Fibroblast of peridontal ligament (primary cell): ENCODE measurements at regions not wholly inside any gene's neighbourhood (a gene's known extent, or its start where the extent isn't known, plus 50 kb on each side); places are given as distances from the start of the nearest gene placed in this dataset.

ENCODE experiments used
- DNase-seq: peaks from one replicate; pipeline ENCODE4 v3.0.0-alpha.2; 2010; ENCODE audit errors: extremely low read depth

DNA sequence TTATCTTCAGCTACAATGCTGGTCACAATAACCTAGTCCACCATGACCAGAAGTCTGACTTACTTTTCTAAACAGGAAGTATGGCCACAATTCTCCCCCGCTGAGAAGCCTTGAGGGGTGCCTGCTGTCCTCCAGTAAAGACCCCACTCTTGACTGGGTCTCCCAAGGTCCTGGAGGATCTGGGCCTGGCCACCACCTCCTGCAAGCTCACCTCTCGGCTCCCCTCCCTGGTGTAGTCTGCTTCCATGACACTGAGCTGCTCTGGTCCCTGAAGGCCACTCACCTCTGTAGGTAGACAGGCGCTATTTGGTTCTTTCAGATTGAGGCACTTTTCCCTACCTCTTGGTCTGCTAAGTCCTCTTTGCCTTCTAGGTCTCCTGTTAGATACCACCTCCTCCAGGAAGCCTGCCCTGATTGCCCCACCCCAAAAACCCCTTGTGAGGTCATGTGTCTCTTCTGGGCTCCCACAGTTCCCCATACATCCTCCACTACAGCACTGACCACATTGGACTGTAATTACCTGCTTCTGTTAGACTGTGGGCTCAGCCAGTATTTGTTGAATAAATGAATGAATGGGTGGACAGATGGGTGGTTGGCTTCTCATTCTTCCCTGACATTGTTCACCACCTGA is 62.6 kb upstream of the IER5L start:
- DNase-seq = no peak

DNA sequence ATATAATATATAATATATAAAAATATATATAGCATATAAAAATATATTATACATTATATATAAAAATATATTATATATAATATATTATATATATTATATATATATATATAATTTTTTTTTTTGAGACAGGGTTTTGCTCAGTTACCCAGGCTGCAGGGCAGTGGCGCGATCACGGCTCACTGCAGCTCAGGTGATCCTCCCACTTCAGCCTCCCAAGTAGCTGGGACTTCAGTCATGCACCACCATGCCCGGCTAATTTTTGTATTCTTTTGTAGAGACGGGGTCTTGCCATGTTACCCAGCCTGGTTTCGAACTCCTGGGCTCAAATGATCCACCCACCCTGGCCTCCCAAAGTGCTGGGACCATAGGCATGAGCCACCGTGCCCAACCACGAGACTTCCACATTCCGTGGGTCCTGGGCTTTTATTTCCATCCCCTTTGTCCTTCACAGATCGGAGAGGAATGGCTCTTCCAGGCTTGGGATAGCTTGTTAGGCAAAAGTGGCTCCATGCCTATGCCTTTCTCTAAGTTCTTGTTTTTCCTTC is 62.0 kb upstream of the IER5L start:
- no peak for DNase-seq

DNA sequence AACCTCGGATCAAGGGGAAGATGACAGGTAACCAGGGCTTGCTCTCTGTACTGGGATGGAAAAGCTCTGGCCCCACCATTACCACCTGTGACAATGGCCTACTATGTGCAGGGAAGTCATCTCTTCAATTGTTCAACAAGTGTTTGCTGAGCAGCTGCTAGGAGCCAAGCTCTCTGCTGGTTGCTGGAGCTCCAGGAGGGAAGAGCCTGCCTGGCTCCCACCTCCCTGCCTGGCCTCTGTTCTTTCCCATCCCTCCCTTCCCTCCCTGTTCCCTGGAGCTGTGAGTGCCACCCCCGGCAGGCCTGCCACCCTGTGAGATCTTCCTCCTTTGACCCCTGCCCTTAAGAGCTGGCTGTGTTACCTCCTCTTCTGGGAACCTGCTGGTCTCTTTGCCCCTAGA is 59.7 kb upstream of the IER5L start:
- DNase-seq = no peak

DNA sequence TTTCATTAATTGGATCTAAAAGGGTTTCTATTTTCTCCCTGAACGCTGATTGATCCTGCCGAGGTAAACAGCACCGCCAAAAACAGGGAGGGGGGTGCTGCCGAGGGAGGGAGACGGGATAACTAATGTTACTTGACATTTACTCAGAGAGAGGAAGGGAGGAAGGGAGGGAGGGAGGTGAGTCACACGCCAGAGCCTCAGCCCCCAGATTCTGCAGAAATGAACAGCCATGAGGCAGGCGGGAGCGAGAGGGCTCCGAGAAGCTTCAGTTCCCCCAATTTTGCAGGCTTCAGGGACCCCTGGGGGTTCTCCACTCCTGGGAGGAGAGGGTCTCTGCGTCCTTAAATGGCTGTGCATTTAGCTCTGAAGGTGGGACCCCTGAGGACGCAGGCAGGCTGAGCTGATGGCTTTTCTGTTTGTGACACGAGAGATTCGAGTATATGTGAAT is 59.1 kb upstream of the IER5L start:
- DNase-seq = peak; percentile 56

DNA sequence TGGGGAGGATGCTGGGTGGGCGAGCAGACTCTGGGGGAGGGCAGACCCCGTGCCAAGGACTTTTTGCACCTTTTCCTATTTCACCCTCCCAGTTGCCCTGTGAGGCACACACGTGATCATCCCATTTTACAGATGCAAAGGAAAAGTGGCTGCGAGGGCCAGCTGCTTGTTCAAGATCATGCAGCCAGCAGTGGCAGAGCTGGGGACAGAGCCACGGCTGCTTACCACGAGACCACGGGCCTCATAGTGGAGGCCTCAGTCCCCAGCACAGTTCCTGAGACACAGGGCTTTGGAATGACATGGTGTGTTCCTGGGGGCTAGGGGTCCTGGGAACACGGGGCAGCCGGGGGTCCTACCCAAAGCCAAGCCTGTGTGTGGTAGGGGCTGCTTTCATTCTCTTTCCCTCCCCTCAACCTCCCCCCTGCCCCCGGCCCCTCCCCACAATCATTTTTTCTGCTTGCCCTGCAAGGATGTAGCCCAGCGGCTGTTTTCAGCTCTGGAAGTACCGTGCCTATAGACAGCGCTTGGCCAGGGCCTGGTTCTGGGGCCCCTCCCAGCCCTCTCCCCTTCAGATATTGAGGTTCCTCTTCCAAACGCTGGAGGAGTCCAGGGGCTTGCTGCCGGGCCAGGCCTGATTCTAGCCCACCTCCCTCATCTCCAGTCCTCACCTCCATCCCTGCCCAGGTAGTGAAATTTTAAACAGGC is 58.5 kb upstream of the IER5L start:
- DNase-seq = no peak

DNA sequence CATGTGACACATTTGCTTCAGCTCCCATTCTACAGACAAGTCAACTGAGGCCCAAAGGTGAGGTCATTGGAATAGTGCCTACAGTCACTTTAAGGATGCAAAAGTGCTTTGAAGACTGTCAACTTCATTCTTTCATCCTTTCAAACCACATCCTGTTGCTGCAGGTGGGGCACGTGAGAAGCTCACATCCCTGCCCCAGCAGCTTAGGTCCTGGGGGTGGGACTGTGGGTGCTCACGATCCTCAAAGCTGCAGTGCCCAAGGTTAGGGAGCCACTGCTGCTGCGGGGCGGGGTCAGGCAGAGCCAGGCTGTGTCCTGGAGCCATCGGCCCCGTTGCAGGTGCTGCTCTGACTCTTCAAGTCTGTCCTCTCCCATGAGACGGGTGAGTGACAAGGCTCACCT is 57.9 kb upstream of the IER5L start:
- DNase-seq = no peak

DNA sequence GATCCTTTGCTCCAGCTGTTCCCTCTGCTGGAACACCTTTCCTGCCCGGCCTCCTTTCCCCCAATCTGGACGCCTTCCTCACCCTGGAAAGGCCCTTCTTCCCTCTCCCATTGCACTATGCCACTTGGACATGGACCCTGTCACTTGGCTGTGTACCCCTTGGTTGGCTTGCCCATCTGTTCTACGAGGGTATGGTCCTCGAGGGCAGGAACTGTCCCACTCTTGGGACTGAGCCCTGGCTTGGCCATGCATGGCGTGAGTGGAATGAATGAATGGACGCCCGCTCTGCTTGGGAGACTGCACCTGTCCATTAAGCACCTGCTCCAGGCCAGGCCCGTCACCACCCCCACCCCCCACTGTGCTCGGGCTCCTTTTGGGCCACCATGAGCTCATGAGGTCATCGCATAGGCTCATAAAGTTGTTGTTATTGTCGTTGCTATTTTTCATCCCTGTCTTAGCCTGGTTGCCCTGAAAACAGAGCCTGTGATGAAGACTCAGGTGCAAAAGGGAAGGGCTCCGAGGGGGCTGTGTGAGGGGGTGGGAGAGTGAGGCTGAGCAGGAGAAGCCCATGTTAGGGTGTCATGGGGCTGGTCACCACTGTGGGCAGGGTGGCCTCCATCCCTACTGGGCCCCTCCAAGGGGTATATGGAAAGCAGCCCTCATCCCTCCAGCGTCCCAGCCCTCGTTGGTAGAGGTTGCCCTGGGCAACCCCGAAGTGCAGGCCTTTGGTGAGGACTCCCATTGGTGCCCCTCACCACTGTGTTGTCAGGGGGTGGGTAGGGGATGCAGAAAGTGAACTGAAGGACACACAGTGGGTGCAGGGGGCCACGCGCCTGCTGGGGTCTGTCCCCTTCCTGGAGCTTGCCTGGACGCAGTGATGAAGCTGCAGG is 57.2 kb upstream of the IER5L start:
- no peak for DNase-seq

DNA sequence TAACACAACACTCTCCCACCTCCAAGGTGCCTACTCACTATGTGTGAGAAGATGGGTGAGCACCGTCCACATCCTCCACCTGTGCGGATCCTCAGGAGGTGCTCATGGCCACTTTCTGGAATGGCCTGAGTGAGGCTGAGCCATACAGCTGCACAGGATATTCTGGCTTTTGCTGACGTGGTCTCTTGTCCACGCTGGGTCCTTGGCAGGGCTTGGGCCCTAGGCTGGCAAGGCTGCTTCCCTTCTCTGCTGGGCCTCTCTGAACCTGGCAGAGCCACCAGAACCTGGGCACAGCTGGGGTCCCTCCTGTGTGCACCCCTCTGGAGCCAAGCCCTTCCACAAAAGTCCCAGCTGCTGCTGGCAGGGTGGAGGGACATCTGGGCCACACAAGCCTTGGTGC is 56.4 kb upstream of the IER5L start:
- DNase-seq = no peak

DNA sequence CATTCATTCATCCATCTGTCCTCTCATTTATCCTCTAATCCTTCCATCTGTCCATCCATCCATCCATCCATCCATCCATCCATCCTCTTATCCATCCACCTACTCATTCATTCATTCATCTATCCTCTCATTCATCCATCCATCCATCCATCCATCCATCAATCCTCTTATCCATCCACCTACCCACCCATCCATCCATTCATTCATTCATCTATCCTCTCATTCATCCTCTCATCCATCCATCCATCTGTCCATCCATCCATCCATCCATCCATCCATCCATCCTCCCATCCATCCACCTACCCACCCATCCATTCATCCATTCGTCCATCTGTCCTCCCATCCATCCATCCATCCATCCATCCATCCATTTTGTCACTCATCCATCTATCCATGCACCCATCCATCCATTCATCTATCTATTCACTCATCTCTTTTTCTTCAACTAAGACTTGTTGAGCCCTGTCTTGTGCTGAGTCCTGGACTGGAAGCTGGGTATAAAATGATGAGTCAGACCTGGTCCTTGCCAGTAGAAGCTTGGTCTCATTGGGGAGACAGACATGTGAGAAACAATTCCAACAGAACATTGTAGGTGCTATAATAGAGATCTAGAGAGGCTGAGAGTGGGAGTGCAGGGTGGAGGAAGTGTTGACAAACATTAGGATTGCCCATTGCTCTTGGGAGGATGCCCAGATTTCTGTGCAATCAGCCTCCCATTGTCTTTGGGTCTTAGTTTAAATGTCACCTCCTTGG is 55.0 kb upstream of the IER5L start:
- no peak for DNase-seq

DNA sequence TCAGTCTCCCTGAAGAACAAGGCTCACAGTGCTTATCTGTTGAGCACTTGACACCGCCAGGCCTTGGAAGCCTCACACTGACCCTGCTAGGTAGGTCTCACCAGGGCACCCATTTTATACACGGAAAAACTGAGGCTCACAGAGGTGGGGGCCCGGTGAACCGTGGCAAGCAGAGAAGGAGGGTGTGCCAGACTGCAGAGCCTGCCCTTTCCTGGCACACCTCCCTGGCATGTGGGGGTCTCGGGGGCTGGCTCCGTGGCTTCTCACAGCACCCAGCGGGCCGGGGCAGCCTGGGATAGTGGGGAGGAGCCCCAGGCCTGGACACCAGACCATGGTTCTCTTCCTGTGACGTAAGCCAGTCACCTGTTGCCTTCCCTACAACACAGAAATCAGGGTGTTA is 53.7 kb upstream of the IER5L start:
- DNase-seq = no peak

DNA sequence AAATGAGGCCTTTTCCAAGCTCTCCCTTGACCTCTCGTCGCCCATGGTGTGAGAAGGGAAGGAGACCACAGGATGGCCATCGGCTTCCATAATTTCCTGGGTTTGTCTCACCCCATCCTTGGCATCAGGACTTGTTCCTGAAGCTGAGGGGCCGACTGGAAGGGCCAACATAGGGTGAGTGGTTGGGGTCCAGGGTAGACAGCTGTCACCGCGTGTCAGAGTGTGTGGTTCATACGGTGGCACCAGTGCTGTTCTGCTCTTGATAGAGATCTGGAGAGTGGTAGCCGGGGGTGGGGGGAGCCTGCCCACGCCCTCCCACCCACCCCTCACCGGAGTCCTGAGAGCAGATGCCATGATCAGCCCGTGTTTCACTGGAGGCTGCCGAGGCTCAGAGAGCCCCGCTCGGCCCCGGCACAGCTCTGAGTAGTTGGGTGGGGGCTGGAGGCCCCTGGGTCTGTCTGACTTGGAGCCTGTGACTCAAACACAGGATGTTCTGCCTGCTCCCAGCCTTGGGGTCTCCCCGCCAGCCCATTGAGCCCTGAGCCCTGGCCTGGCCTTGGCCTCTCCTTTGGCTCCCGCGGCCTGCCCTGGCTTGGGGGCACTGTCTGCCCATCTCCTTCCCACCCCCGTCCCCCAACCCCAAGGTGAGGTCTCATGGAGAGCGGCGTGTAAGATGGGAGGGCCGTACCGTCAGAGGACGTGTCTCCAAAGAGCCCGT is 53.1 kb upstream of the IER5L start:
- no peak for DNase-seq

DNA sequence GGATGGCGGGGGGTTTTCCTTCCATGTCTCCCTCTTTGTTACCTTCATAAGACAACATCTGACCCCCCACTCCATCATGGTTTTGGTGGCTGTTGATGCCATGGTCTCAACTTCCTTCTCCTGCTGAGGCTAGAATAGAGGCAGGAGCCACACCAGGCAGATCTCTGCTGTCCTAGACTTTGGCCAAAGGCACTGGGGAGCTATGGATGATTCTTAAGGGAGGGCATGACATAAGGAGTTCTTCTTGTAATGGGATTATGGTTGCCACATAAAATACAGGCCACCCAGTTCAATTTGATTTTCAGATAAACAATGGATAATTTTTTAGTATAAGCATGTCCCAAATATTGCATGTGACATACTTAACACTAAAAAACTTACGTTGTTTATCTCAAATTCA is 52.2 kb upstream of the IER5L start:
- DNase-seq = no peak
